GM23338 (cell line): ENCODE measurements at regions not wholly inside any gene's neighbourhood (a gene's known extent, or its start where the extent isn't known, plus 50 kb on each side); places are given as distances from the start of the nearest gene placed in this dataset.

ENCODE experiments used
- ATAC-seq: fragments of 200-7000 bp; cut with Tn5 transposase; 3 replicates; pipeline ENCODE4 v1.9.1; 2020
- DNase-seq: peaks from one replicate; pipeline ENCODE4 v3.0.0-alpha.2; 2015; ENCODE audit warnings: low spot score
- H2AFZ ChIP-seq: fragments of 200-600 bp; sonication (generic); 2 replicates; pipeline ENCODE4 v1.8.0; 2016; ENCODE audit warnings: antibody characterized with exemption, mild to moderate bottlenecking, moderate library complexity
- H3F3A ChIP-seq: fragments of 200-600 bp; sonication (generic); replicated peaks from 2 replicates; pipeline ENCODE4 v1.8.0; 2017; ENCODE audit warnings: antibody characterized with exemption, mixed run types, low read depth
- H3K27ac ChIP-seq: fragments of 200-600 bp; sonication (generic); 2 replicates; pipeline ENCODE4 v1.6.1; 2016; ENCODE audit warnings: low read depth
- H3K27me3 ChIP-seq: fragments of 200-600 bp; sonication (generic); 2 replicates; pipeline ENCODE4 v1.8.0; 2016; ENCODE audit warnings: mild to moderate bottlenecking, mixed run types, moderate library complexity; ENCODE audit not compliant: insufficient read depth
- H3K36me3 ChIP-seq: fragments of 200-600 bp; sonication (generic); 2 replicates; pipeline ENCODE4 v1.8.0; 2016; ENCODE audit warnings: mild to moderate bottlenecking; ENCODE audit not compliant: insufficient read depth
- H3K4me1 ChIP-seq: fragments of 200-600 bp; sonication (generic); 2 replicates; pipeline ENCODE4 v1.8.0; 2016; ENCODE audit warnings: mild to moderate bottlenecking, moderate library complexity; ENCODE audit not compliant: insufficient read depth
- H3K4me2 ChIP-seq: fragments of 200-600 bp; sonication (generic); 2 replicates; pipeline ENCODE4 v1.7.1; 2017; ENCODE audit warnings: mixed run types
- H3K4me3 ChIP-seq: fragments of 200-600 bp; sonication (generic); 2 replicates; pipeline ENCODE4 v1.6.1; 2016; ENCODE audit warnings: mixed run types
- H3K79me2 ChIP-seq: fragments of 200-600 bp; sonication (generic); replicated peaks from 2 replicates; pipeline ENCODE4 v1.8.0; 2017; ENCODE audit warnings: mild to moderate bottlenecking; ENCODE audit not compliant: insufficient read depth
- H3K9me2 ChIP-seq: fragments of 200-600 bp; sonication (generic); 2 replicates; pipeline ENCODE4 v1.8.0; 2017; ENCODE audit not compliant: insufficient read depth
- H4K20me1 ChIP-seq: fragments of 200-600 bp; sonication (generic); replicated peaks from 2 replicates; pipeline ENCODE4 v1.8.0; 2017; ENCODE audit warnings: mild to moderate bottlenecking; ENCODE audit not compliant: insufficient read depth
- H3K27ac Mint-ChIP-seq: 2 replicates; pipeline ENCODE4 v1.8.0; 2020; ENCODE audit warnings: inconsistent platforms, mild to moderate bottlenecking, moderate library complexity, mixed read lengths
- H3K27me3 Mint-ChIP-seq: 3 replicates; pipeline ENCODE4 v1.8.0; 2022; ENCODE audit warnings: low read depth, mild to moderate bottlenecking, moderate library complexity, mixed read lengths, inconsistent platforms; ENCODE audit not compliant: insufficient read depth, poor library complexity
- H3K36me3 Mint-ChIP-seq: 3 replicates; pipeline ENCODE4 v1.8.0; 2021; ENCODE audit warnings: low read depth, mild to moderate bottlenecking, inconsistent platforms, moderate library complexity, mixed read lengths
- H3K4me1 Mint-ChIP-seq: 3 replicates; pipeline ENCODE4 v1.8.0; 2020; ENCODE audit warnings: mild to moderate bottlenecking, inconsistent platforms, mixed read lengths
- H3K4me3 Mint-ChIP-seq: 3 replicates; pipeline ENCODE4 v1.8.0; 2021; ENCODE audit warnings: moderate library complexity, mild to moderate bottlenecking, inconsistent platforms, mixed read lengths
- H3K9me3 Mint-ChIP-seq: 3 replicates; pipeline ENCODE4 v1.8.0; 2020; ENCODE audit warnings: moderate library complexity, mild to moderate bottlenecking, inconsistent platforms, mixed read lengths
- CREB1 ChIP-seq: fragments of 250-450 bp; sonication (Bioruptor Pico); IDR thresholded peaks from 2 replicates; pipeline ENCODE4 v1.5.0; 2020; ENCODE audit warnings: low read depth, mild to moderate bottlenecking, moderate library complexity
- CTCF ChIP-seq, 2 experiments: fragments of 200-600 bp in 1 of 2; sonication (generic) in 1 of 2; conservative IDR thresholded peaks; 2 replicates each; pipeline versions ENCODE4 v1.5.1 to v1.6.1; 2016 to 2017; ENCODE audit warnings: antibody characterized with exemption in 2 of 2, low read depth in 2 of 2, mild to moderate bottlenecking in 2 of 2, moderate library complexity in 1 of 2
- ETS1 ChIP-seq: IDR thresholded peaks from 2 replicates; pipeline ENCODE4 v1.6.1; 2016; ENCODE audit warnings: antibody characterized with exemption
- EZH2 ChIP-seq: fragments of 200-600 bp; sonication (generic); IDR thresholded peaks from one replicate; pipeline ENCODE4 v1.8.0; 2017; ENCODE audit warnings: antibody characterized with exemption, mild to moderate bottlenecking, low read depth; ENCODE audit not compliant: unreplicated experiment
- EZH2phosphoT487 ChIP-seq: fragments of 200-600 bp; sonication (generic); IDR thresholded peaks from one replicate; pipeline ENCODE4 v1.8.1; 2018; ENCODE audit warnings: antibody characterized with exemption; ENCODE audit not compliant: unreplicated experiment
- JUNB ChIP-seq: IDR thresholded peaks from one replicate; pipeline ENCODE4 v1.6.1; 2016; ENCODE audit warnings: antibody characterized with exemption; ENCODE audit not compliant: unreplicated experiment
- NANOG ChIP-seq: IDR thresholded peaks from 2 replicates; pipeline ENCODE4 v1.6.1; 2016; ENCODE audit warnings: antibody characterized with exemption, borderline replicate concordance
- POLR2AphosphoS5 ChIP-seq: IDR thresholded peaks from 2 replicates; pipeline ENCODE4 v1.6.1; 2016; ENCODE audit warnings: antibody characterized with exemption, low read depth
- STAT1 ChIP-seq: IDR thresholded peaks from one replicate; pipeline ENCODE4 v1.6.1; 2016; ENCODE audit warnings: antibody characterized with exemption; ENCODE audit not compliant: unreplicated experiment
- ZNF114 ChIP-seq: fragments of 250-450 bp; sonication (Bioruptor Pico); IDR thresholded peaks from 2 replicates; pipeline ENCODE4 v1.5.0; 2020; ENCODE audit warnings: mild to moderate bottlenecking, moderate library complexity
- ZNF331 ChIP-seq: fragments of 250-450 bp; sonication (Bioruptor Pico); IDR thresholded peaks from 2 replicates; pipeline ENCODE4 v1.5.0; 2020; ENCODE audit warnings: low read depth, mild to moderate bottlenecking, moderate library complexity

- TF ChIP-seq EZH2phosphoT487 = no peak
- no peak overlapping the region for H2AFZ ChIP-seq
Measured at GRCh38 chr4:177957596-177958360, 515.5 kb upstream of the AGA start.

GRCh38 chr4:177960566-177960965, 518.3 kb upstream of the AGA start:
- H3K27ac ChIP-seq = no peak overlapping the region
- H3K4me1 ChIP-seq = peaks cover 7% of the 10 kb centered on the region
- H2AFZ ChIP-seq = no peak overlapping the region
- no peak overlapping the region for H3K4me3 ChIP-seq
- H3K4me1 Mint-ChIP-seq = peaks cover 6% of the 10 kb centered on the region; the same call in 2 of the 3 replicates
- no peak for TF ChIP-seq CREB1 (CRISPR knock-in tag)
- TF ChIP-seq EZH2 = no peak
- TF ChIP-seq JUNB = no peak
- TF ChIP-seq ETS1 = no peak
- TF ChIP-seq ZNF331 (CRISPR knock-in tag) = no peak
- TF ChIP-seq STAT1 = no peak
- H3K9me3 Mint-ChIP-seq = no peaks in the 10 kb centered on the region
- H3K27ac Mint-ChIP-seq = no peak overlapping the region
- no peak for ATAC-seq
- no peaks in the 10 kb centered on the region for H4K20me1 ChIP-seq
- no peak for DNase-seq
- H3K79me2 ChIP-seq = no peaks in the 10 kb centered on the region
- no peaks in the 10 kb centered on the region for H3K27me3 ChIP-seq
- no peaks in the 10 kb centered on the region for H3F3A ChIP-seq
- no peak overlapping the region for H3K4me2 ChIP-seq
- no peaks in the 10 kb centered on the region for H3K36me3 Mint-ChIP-seq
- H3K9me2 ChIP-seq = no peaks in the 10 kb centered on the region
- H3K4me3 Mint-ChIP-seq = no peak overlapping the region
- peaks cover 1% of the 10 kb centered on the region for H3K27me3 Mint-ChIP-seq
- H3K36me3 ChIP-seq = no peaks in the 10 kb centered on the region

More at GRCh38 chr4:177957596-177958360, 515.5 kb upstream of the AGA start:
- Histone ChIP-seq H3K27me3 (no peaks in the 10 kb centered on the region), H3K27ac (no peak overlapping the region), H3K4me2 (no peak overlapping the region), H3F3A (no peaks in the 10 kb centered on the region), H3K9me2 (no peaks in the 10 kb centered on the region), H3K4me3 (no peak overlapping the region), H3K79me2 (no peaks in the 10 kb centered on the region), H4K20me1 (no peaks in the 10 kb centered on the region), H3K4me1 (peaks cover 7% of the 10 kb centered on the region), H3K36me3 (no peaks in the 10 kb centered on the region)
- no peak overlapping the region for H3K4me3 Mint-ChIP-seq
- H3K4me1 Mint-ChIP-seq = peaks cover 6% of the 10 kb centered on the region; the same call in 2 of the 3 replicates
- H3K27me3 Mint-ChIP-seq = peaks cover 1% of the 10 kb centered on the region
- no peaks in the 10 kb centered on the region for H3K36me3 Mint-ChIP-seq
- H3K27ac Mint-ChIP-seq = no peak overlapping the region
- ATAC-seq (no peak), DNase-seq (no peak)
- no peaks in the 10 kb centered on the region for H3K9me3 Mint-ChIP-seq

- Histone ChIP-seq H3K27ac (no peak overlapping the region), H4K20me1 (no peaks in the 10 kb centered on the region), H2AFZ (no peak overlapping the region), H3F3A (no peaks in the 10 kb centered on the region), H3K27me3 (no peaks in the 10 kb centered on the region), H3K36me3 (no peaks in the 10 kb centered on the region), H3K4me2 (no peak overlapping the region), H3K4me1 (peaks cover 2% of the 10 kb centered on the region; the same call in 1 of the 2 replicates), H3K79me2 (no peaks in the 10 kb centered on the region), H3K9me2 (no peaks in the 10 kb centered on the region), H3K4me3 (no peak overlapping the region)
- no peak for DNase-seq
- no peak overlapping the region for H3K4me3 Mint-ChIP-seq
- TF ChIP-seq EZH2 = no peak
- no peak for TF ChIP-seq ZNF114 (CRISPR knock-in tag)
- no peak for TF ChIP-seq CTCF (conservative IDR thresholded peaks at IDR 0.05; ENCODE audit: low read depth in 2 of 2)
- TF ChIP-seq ZNF331 (CRISPR knock-in tag) = no peak
- TF ChIP-seq STAT1 = no peak
- TF ChIP-seq NANOG = no peak
- TF ChIP-seq EZH2phosphoT487 = no peak
- no peak for TF ChIP-seq JUNB
- TF ChIP-seq POLR2AphosphoS5 = no peak
- TF ChIP-seq CREB1 (CRISPR knock-in tag) = no peak
- no peak for TF ChIP-seq ETS1
- peaks cover 6% of the 10 kb centered on the region; the same call in 2 of the 3 replicates for H3K4me1 Mint-ChIP-seq
- ATAC-seq = no peak
- H3K9me3 Mint-ChIP-seq = no peaks in the 10 kb centered on the region
- no peaks in the 10 kb centered on the region for H3K27me3 Mint-ChIP-seq
- H3K36me3 Mint-ChIP-seq = no peaks in the 10 kb centered on the region
- no peak overlapping the region for H3K27ac Mint-ChIP-seq
Measured at GRCh38 chr4:177961761-177962380, 519.6 kb upstream of the AGA start.
